ENCODE measurements at regions not wholly inside any gene's neighbourhood (a gene's known extent, or its start where the extent isn't known, plus 50 kb on each side); places are given as distances from the start of the nearest gene placed in this dataset.

DNA sequence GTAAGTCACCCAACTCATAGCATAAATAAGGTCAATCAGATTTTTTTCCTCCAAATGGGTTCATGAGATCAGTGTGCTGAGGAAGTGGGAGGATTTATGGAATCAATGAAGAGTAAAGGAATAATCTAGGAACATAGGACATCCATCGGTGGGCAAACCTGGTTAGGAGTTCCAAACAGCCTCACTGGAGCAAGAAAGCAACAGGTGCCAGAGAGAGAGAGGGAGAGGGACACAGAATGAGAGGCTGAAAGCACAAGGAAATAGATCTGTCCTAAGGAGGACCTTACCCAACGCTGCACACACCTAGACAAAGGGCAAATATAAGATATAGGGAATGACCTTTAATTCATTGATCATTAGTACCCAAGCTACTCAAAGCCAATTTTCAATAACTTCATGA, 119.5 kb upstream of the ANKRD1 start:
- no peak for DNase-seq

DNA sequence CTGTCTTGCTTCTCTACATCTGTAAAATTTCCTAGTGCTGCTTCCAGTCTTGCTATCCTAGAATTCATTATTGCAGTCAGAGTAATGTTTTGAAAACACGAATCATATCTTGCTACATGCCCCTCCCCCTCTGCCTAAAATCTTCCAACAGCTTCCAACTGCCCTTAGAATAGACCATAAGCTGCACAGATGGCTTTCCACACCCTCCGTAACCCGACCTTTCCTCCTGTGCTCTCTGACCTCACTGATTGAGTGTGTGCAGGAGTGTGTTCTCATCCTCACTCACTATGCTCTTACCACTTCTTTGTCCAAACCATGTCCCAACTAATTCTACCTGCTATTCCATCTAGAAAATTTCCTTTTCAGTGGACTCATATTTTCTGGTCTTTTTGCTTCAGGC, 121.2 kb upstream of the ANKRD1 start:
- DNase-seq: no peak

DNA sequence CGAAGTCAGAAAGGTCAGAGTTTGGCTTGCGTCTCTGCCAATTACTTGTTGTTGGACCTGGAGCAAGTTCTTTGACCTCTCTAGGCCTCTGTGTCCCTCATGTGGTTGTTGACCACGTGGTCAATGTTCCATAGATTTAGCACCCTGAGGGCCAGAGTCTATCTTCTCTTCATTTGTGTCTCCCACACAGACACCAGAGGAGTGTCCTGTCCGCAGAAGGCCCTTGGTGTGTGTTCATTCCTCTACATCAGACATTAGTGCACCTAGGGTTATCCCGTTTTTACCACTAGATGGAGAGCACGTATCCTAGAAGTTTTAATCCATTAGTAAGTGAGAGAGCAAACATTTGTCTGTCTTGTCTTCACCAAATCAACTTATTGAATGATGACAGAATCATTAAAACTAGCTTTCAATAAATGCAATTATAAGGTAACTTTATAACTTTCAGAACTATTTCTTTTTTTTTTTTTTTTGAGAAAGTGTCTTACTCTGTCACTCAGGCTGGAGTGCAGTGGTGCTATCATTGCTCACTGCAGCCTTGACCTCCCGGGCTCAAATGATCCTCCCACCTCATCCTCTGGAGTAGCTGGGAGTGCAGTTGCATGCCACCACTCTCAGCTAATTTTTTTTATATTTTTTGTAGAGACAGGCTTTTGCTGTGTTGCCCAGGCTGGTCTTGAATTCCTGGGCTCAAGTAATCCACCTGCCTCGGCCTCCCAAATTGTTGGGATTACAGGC, 122.5 kb upstream of the ANKRD1 start:
- no peak for DNase-seq

- no peak for DNase-seq
Measured at GRCh38 chr10:91046869-91047268, 126.0 kb upstream of the ANKRD1 start.

- DNase-seq: no peak
Measured at GRCh38 chr10:91048380-91048779, 127.5 kb upstream of the ANKRD1 start.

- DNase-seq: no peak
Measured at GRCh38 chr10:91049296-91049987, 128.6 kb upstream of the ANKRD1 start.

DNA sequence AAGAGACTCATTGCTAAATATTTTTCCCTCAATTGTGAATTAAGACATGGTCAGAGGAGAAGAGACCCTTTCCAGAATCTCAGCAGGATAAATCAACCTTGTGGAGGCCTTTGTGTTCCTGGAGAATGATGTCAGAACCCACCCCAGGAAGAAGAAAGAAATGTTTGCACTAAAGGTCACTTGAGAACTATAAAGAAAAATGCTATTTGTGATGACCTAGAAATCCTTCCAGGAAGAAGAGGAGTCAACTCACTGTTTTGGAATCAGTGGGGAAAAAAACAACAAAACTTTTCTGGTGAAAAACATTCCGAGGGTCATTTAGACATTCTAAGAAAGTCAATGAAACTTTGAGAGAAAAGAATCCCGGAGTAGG, 129.1 kb upstream of the ANKRD1 start:
- DNase-seq: no peak

DNA sequence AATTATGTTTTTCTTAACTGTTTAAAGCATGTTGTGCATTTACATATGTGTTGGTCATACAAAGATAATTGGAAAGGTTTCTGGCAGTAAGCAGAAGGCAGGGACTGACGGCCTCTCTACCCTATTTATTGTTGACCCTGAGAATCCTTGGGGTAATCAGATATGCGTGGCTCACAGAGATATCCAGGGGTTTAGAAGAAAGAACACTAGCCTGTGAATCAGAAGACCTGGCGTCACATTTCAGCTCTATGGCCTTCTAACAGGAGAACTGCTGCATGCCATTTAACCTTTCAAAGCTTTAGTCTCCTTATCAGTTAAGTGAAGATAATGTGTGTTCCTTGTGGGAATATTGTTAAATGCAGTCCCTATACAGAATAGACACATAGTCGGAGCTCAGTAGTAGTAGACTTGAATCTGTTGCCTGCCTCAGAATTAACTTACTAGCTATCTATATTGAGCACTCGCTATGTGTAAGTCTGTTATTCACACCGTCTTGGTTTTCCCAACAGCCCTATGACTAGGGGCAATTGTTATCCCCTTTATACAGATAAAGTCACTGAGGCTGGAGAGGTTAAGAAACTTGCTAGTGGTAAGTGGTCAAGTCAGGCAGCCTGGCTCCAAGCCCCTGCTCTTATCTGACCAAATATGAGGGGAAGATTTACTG, 129.6 kb upstream of the ANKRD1 start:
- no peak for DNase-seq

DNA sequence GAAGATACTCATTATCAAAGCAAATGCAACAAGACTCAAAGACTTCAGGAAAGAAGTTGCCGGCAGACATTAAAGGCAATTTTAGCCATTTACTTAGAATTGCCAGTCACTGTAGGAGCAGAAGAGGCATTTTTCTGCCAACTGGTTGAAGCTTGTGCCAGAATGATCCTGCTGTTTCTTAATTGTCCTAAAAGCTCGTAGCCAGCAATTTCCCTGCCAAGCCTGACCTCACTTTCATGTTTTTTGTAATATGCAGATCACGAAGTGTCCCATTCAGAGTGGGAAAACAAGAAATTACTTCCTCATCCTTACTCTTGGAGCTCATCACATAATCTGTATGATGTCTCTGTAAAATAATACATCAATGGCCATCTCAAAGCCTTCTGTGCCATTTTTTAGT, 130.9 kb upstream of the ANKRD1 start:
- DNase-seq: no peak

- no peak for DNase-seq
Measured at GRCh38 chr10:91054325-91054724, 133.4 kb upstream of the ANKRD1 start.

- no peak for DNase-seq
Measured at GRCh38 chr10:91061187-91061586, 140.3 kb upstream of the ANKRD1 start.

DNA sequence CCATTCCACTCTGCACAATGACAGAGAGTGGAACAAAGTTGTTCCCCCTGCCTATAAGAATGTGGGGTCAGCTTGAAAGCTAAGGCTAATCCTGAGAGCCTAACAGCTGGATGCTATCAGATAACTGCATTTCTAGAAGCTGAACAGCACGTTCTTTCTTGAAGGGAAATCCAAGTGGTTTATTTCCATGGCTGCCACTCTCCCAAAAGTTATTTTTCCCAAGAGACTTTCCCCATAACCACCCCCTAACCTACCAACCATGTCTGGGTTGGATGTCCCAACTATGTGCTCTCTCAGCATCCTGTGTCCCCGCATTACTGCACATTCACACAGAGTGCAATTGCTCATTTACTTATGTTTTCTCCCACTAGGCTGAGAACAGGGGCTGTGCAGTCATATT, 140.7 kb upstream of the ANKRD1 start:
- no peak for DNase-seq

- DNase-seq: no peak
Measured at GRCh38 chr10:91062091-91062490, 141.2 kb upstream of the ANKRD1 start.

DNA sequence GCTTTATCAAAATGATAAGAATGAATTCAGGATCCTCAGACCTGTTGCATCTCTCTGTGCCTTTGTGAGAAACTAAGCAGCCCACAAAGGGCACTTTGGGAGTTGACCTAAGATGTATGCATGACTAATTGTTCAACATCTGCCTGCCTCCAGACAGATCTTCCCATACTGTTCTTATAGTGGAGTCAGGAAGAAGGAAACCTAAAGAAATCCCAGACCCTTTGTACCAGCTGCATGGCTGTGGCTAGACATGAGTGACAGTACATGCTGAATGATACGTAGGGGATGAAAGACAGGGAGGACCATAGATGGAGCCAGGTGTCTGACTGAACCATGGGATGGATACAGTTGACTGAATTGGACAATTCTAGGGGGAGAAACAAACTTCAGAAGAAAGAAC, 148.7 kb upstream of the PCGF5 start:
- no peak for DNase-seq

GRCh38 chr10:91073286-91073979, 147.0 kb upstream of the PCGF5 start:
- DNase-seq: no peak

- DNase-seq: no peak
Measured at GRCh38 chr10:91076991-91077548, 143.4 kb upstream of the PCGF5 start.

DNA sequence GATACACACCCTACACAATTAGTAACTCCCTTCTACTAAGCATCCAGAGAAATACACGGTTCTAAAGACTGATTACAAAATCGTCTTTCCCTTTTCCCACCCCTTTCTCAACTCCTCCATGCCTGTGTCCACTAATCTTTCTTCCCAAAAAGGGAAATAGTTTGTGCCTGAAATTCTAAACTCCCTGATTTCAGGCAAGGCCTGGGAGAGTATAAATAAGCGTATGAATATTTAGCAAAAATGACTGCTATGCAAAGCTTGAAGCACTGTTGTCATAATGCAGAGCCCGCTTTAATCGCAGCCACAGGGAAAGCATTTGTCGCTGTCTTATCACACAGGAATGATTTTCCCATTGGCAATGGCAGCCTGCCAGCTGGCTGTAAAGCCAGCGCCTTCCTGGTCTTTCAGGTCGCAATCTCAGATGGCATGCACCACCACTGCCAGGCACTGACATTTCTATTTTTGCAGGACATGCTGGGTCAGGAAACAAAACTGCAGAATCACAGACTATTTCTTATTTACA, 142.9 kb upstream of the PCGF5 start:
- no peak for DNase-seq

GRCh38 chr10:91080776-91081175, 139.7 kb upstream of the PCGF5 start:
- no peak for DNase-seq

DNA sequence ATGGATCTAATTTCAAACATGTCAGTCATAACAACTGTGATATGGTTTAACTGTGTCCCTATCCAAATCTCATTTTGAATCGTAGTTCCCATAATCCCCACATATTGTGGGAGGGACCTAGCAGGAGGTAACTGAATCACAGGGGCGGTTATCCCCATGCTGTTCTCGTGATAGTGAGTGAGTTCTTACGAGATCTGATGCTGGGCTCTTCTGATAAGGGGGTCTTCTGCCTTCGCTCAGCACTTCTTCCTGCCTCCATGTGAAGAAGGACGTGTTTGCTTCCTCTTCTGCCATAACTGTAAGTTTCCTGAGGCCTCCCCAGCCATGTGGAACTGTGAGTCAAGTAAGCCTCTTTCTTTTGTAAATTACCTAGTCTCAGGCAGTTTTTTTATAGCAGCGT, 138.0 kb upstream of the PCGF5 start:
- no peak for DNase-seq

- no peak for DNase-seq
Measured at GRCh38 chr10:91088300-91089140, 131.9 kb upstream of the PCGF5 start.

- no peak for DNase-seq
Measured at GRCh38 chr10:91090761-91091529, 129.5 kb upstream of the PCGF5 start.
